ENCODE measurements at regions not wholly inside any gene's neighbourhood (a gene's known extent, or its start where the extent isn't known, plus 50 kb on each side); places are given as distances from the start of the nearest gene placed in this dataset.

DNA sequence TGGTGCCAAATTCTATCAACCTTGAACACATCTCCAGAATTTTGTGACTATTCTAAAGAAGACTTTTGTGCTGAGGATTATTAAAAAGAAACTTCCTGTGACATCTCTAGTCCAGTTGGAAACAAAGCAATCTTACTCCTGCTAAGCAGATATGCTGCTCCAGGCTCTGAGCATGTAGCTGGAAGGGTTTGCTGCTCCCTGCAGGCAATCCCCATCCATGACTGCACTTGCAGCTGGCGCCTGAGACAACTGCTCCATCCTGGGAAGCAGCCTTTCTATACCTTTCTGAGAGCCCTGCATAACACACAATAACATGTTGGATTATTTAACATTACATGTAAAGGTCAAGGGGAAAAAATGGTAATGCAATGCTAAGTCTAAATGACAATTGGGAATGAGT, 105.1 kb downstream of the NDUFA12 start:
- TF ChIP-seq CTCF (IDR thresholded peaks at IDR 0.05; ENCODE audit: borderline replicate concordance, extremely low read depth, low read length, poor library complexity, severe bottlenecking) (peak; percentile 25), EZH2 (IDR thresholded peaks at IDR 0.05; ENCODE audit: borderline replicate concordance, low read depth, low read length, severe bottlenecking) (no peak)
